ENCODE measurements at regions not wholly inside any gene's neighbourhood (a gene's known extent, or its start where the extent isn't known, plus 50 kb on each side); places are given as distances from the start of the nearest gene placed in this dataset.

GRCh38 chr18:38790786-38791185, 1225.2 kb upstream of the CELF4 start:
- TF ChIP-seq FOXP2 (optimal IDR thresholded peaks at IDR 0.05; ENCODE audit: borderline replicate concordance, extremely low read depth, extremely low read length, insufficient read depth) (no peak), TAF1 (IDR thresholded peaks at IDR 0.05; ENCODE audit: borderline replicate concordance, insufficient read depth, low read length) (no peak), SIN3A (IDR thresholded peaks at IDR 0.05; ENCODE audit: borderline replicate concordance, insufficient read depth, low read length) (no peak), POLR2AphosphoS5 (IDR thresholded peaks at IDR 0.05; ENCODE audit: low read depth, low read length) (no peak), REST (IDR thresholded peaks at IDR 0.05; ENCODE audit: insufficient read depth in 1 of 2, low read depth in 2 of 2, low read length in 2 of 2) (no peak)

- TF ChIP-seq FOXP2 (optimal IDR thresholded peaks at IDR 0.05; ENCODE audit: borderline replicate concordance, extremely low read depth, extremely low read length, insufficient read depth) (no peak), SIN3A (IDR thresholded peaks at IDR 0.05; ENCODE audit: borderline replicate concordance, insufficient read depth, low read length) (no peak), REST (IDR thresholded peaks at IDR 0.05; ENCODE audit: insufficient read depth in 1 of 2, low read depth in 2 of 2, low read length in 2 of 2) (no peak), POLR2AphosphoS5 (IDR thresholded peaks at IDR 0.05; ENCODE audit: low read depth, low read length) (no peak), TAF1 (IDR thresholded peaks at IDR 0.05; ENCODE audit: borderline replicate concordance, insufficient read depth, low read length) (no peak)
Observed at GRCh38 chr18:38790303-38790702, 1224.7 kb upstream of the CELF4 start.

GRCh38 chr18:38789141-38789540, 1223.5 kb upstream of the CELF4 start:
- TF ChIP-seq FOXP2 (optimal IDR thresholded peaks at IDR 0.05; ENCODE audit: borderline replicate concordance, extremely low read depth, extremely low read length, insufficient read depth) (no peak), POLR2AphosphoS5 (IDR thresholded peaks at IDR 0.05; ENCODE audit: low read depth, low read length) (no peak), TAF1 (IDR thresholded peaks at IDR 0.05; ENCODE audit: borderline replicate concordance, insufficient read depth, low read length) (no peak), SIN3A (IDR thresholded peaks at IDR 0.05; ENCODE audit: borderline replicate concordance, insufficient read depth, low read length) (no peak), REST (IDR thresholded peaks at IDR 0.05; ENCODE audit: insufficient read depth in 1 of 2, low read depth in 2 of 2, low read length in 2 of 2) (no peak)

GRCh38 chr18:38786906-38787305, 1221.3 kb upstream of the CELF4 start:
- TF ChIP-seq SIN3A (IDR thresholded peaks at IDR 0.05; ENCODE audit: borderline replicate concordance, insufficient read depth, low read length) (no peak), TAF1 (IDR thresholded peaks at IDR 0.05; ENCODE audit: borderline replicate concordance, insufficient read depth, low read length) (no peak), POLR2AphosphoS5 (IDR thresholded peaks at IDR 0.05; ENCODE audit: low read depth, low read length) (no peak), FOXP2 (optimal IDR thresholded peaks at IDR 0.05; ENCODE audit: borderline replicate concordance, extremely low read depth, extremely low read length, insufficient read depth) (no peak), REST (IDR thresholded peaks at IDR 0.05; ENCODE audit: insufficient read depth in 1 of 2, low read depth in 2 of 2, low read length in 2 of 2) (no peak)

GRCh38 chr18:38768504-38768903, 1202.9 kb upstream of the CELF4 start:
- no peak for TF ChIP-seq TAF1 (IDR thresholded peaks at IDR 0.05; ENCODE audit: borderline replicate concordance, insufficient read depth, low read length)
- TF ChIP-seq FOXP2 (optimal IDR thresholded peaks at IDR 0.05; ENCODE audit: borderline replicate concordance, extremely low read depth, extremely low read length, insufficient read depth): no peak
- no peak for TF ChIP-seq REST (IDR thresholded peaks at IDR 0.05; ENCODE audit: insufficient read depth in 1 of 2, low read depth in 2 of 2, low read length in 2 of 2)
- no peak for TF ChIP-seq SIN3A (IDR thresholded peaks at IDR 0.05; ENCODE audit: borderline replicate concordance, insufficient read depth, low read length)
- no peak for TF ChIP-seq POLR2AphosphoS5 (IDR thresholded peaks at IDR 0.05; ENCODE audit: low read depth, low read length)

All from PFSK-1 (cell line).